ENCODE measurements at regions not wholly inside any gene's neighbourhood (a gene's known extent, or its start where the extent isn't known, plus 50 kb on each side); places are given as distances from the start of the nearest gene placed in this dataset.

- TF ChIP-seq, protein P1, sequence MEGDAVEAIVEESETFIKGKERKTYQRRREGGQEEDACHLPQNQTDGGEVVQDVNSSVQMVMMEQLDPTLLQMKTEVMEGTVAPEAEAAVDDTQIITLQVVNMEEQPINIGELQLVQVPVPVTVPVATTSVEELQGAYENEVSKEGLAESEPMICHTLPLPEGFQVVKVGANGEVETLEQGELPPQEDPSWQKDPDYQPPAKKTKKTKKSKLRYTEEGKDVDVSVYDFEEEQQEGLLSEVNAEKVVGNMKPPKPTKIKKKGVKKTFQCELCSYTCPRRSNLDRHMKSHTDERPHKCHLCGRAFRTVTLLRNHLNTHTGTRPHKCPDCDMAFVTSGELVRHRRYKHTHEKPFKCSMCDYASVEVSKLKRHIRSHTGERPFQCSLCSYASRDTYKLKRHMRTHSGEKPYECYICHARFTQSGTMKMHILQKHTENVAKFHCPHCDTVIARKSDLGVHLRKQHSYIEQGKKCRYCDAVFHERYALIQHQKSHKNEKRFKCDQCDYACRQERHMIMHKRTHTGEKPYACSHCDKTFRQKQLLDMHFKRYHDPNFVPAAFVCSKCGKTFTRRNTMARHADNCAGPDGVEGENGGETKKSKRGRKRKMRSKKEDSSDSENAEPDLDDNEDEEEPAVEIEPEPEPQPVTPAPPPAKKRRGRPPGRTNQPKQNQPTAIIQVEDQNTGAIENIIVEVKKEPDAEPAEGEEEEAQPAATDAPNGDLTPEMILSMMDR (conservative IDR thresholded peaks at IDR 0.05), result no peak
- TF ChIP-seq ZFX (IDR thresholded peaks at IDR 0.05), result no peak
- no peak overlapping the region for H3K27ac ChIP-seq
These were observed 168.4 kb downstream of the TTLL2 start for GRCh38 chr6:167493310-167493709.

- TF ChIP-seq ZFX (IDR thresholded peaks at IDR 0.05), result no peak
- no peak overlapping the region for H3K27ac ChIP-seq
These were observed 169.3 kb downstream of the TTLL2 start for GRCh38 chr6:167493976-167494697.

DNA sequence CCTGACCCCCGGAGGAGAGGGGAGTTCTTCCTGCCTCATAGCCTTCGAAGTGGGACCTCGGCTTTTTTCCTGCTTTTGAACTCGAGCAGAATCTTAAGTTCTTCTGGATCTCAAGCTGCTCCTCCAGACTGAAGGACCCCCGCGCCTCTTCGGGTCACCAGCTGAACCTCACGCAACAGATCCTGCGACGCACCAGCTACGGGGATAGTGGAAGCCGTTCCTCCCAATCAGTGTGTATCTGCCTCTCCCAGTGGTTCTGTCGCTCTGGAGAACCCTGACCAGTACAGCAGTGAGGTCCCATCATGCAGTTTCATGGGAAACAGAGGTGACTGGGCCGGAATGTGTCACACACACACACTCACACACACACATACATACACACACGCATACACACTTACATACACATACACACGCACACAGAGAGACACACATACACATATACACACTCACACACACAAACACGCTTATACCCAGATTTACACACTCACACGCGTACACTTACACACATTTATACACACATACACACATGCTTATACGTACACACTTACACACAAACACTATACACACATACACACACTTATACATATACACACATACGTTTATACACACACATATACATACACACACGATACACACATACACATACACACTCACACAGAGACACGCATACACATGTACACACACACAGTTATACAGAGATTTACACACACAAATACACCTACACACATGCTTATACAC is 170.0 kb downstream of the TTLL2 start:
- TF ChIP-seq, protein P1 (conservative IDR thresholded peaks at IDR 0.05), result no peak
- no peak for TF ChIP-seq ZFX (IDR thresholded peaks at IDR 0.05)
- no peak overlapping the region for H3K27ac ChIP-seq

DNA sequence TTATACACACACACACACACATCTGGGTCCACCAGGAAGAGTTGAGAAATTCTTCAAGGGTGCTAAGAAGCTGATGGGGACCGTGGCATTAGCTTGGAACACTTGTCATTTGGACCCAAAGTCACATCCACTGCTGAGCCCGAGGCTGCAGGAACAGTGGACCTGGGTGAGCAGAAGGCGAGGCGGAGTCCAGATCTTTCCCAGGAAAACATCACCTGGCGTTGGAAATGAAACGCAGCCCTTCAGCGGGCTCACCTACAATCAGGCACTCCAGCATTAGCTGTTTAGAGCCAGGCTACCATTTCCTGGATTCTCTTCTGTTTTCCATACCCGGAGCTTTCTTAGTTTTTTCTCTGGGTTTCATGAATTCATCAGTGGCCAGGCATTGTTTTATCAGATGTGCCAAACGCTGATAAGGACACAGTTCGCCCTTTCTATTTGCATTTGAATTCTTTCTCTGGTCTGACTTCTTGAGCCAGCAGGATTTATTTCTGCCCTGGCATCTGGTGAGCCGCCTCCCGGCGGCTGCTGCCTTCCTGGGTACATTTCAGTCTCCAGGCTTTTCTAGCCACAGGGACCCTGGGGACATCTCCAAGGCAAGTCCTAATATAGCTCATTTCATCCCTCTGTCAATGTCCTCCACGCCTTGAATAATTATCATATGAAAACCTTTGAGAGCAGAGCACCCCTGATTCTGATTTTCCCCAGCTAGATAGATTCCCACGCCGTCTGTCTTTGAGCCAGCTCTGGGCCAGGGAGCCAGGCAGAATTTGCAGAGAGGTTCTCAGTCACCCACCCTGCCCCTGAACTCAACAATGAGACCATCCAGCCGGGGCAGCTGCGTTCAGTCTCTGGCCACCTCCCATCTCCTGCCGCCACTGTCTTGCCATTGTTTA is 170.9 kb downstream of the TTLL2 start:
- no peak overlapping the region for H3K27ac ChIP-seq
- TF ChIP-seq ZFX (IDR thresholded peaks at IDR 0.05), result no peak
- TF ChIP-seq, protein P1 (conservative IDR thresholded peaks at IDR 0.05), result no peak

GRCh38 chr6:167496707-167497106 is 171.8 kb downstream of the TTLL2 start:
- no peak overlapping the region for H3K27ac ChIP-seq
- TF ChIP-seq, protein P1 (conservative IDR thresholded peaks at IDR 0.05), result no peak
- no peak for TF ChIP-seq ZFX (IDR thresholded peaks at IDR 0.05)

DNA sequence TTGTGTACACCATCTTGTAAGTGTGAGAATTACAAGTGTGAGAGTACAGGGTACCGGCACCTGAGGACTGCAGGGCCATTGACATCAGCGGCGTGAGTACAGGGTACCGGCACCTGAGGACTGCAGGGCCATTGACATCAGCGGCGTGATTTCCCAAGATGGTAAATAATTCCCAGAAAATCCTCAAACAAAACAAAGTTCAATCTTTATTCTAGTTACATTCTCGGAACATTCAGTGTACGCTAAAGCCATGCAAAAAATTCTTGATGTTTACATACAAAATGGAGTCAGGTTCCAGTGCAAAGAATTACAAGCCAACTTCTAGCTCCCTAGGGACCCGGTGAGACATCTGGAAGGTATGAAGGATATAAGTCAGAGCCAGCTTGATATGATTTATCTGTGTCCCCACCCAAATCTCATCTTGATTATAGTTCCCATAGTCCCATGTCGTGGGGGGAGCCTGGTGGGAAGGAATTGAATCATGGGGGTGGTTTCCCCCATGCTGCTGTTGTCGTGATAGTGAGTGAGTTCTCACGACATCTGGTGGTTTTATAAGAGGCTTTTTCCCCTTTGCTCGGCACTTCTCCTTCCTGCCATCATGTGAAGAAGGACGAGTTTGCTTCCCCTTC is 172.7 kb downstream of the TTLL2 start:
- TF ChIP-seq, protein P1 (conservative IDR thresholded peaks at IDR 0.05), result no peak
- no peak for TF ChIP-seq ZFX (IDR thresholded peaks at IDR 0.05)
- no peak overlapping the region for H3K27ac ChIP-seq

DNA sequence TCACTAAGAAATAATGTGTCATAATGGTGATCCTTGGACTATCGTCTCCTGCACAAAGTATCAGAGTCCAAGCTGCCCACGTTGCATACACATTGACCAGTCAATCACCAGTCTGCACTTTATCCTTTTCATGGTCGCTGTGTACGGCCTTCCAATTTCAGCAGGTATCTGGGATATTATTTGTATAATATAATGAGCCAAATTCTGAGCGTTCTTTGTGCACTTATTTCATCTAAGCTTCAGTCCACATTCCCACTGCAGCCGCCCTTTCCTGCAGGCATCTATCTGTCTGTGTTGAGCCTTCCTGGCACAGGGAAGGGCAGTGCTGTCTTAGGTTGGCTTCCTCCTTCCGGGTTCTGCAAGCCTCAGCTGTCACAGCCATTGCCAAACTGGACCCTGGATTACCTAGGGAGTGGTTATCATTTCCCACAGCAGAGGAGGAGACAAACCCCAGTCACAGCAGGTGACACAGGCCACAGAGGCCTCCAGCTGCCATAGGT is 174.3 kb downstream of the TTLL2 start:
- H3K27ac ChIP-seq, result no peak overlapping the region
- TF ChIP-seq ZFX (IDR thresholded peaks at IDR 0.05), result no peak

Measured in C4-2B (cell line).